Hepatocyte (in vitro differentiated cells): ENCODE measurements at regions not wholly inside any gene's neighbourhood (a gene's known extent, or its start where the extent isn't known, plus 50 kb on each side); places are given as distances from the start of the nearest gene placed in this dataset.

ENCODE experiments used
- CTCF ChIP-seq: fragments of 200-600 bp; sonication (generic); IDR thresholded peaks from 2 replicates; pipeline ENCODE4 v1.5.1; 2016; ENCODE audit warnings: antibody characterized with exemption, mild to moderate bottlenecking; ENCODE audit not compliant: poor library complexity
- EZH2 ChIP-seq: fragments of 200-600 bp; sonication (generic); IDR thresholded peaks from 2 replicates; pipeline ENCODE4 v1.6.1; 2016; ENCODE audit warnings: antibody characterized with exemption, mild to moderate bottlenecking, borderline replicate concordance

- no peak for TF ChIP-seq CTCF
- no peak for TF ChIP-seq EZH2
These were observed 1045.3 kb downstream of the OTOL1 start for GRCh38 chr3:162541923-162542322.
